ENCODE measurements at regions not wholly inside any gene's neighbourhood (a gene's known extent, or its start where the extent isn't known, plus 50 kb on each side); places are given as distances from the start of the nearest gene placed in this dataset.

DNA sequence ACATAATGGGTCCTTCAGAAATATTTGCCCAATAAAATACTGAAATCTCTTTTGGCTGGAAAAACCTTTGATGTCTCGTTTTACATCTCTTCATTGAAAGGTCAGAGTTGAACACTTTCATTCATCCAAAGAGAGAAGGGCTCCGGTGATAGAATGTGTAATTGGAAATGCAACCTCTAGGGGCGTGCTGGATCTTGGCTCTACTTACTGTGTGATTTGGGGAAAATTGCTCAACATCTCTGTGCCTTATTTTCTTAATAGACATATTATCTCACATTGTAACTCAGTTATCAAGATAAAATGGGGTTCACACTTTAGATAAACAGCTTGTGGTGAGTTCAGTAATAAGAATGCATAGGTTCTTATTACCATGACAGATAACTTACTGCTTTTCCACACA, 1444.1 kb downstream of the SLITRK5 start:
- Histone ChIP-seq H3K36me3 (no peaks in the 10 kb centered on the region), H3K4me3 (no peak overlapping the region), H3K4me1 (no peaks in the 10 kb centered on the region), H3K9me3 (no peaks in the 10 kb centered on the region), H3K27ac (no peak overlapping the region), H3K27me3 (no peaks in the 10 kb centered on the region)
- TF ChIP-seq POLR2A (IDR thresholded peaks at IDR 0.05): no peak
- TF ChIP-seq CTCF (IDR thresholded peaks at IDR 0.05): no peak
- TF ChIP-seq POLR2AphosphoS5 (IDR thresholded peaks at IDR 0.05): no peak
- TF ChIP-seq EP300 (IDR thresholded peaks at IDR 0.05): no peak
- 71 to 85% methylated on average over 3 of the region's 3 CpGs for WGBS, 2 donors (ENCODE audit: low coverage in 1 of 2)
- no peak for ATAC-seq

DNA sequence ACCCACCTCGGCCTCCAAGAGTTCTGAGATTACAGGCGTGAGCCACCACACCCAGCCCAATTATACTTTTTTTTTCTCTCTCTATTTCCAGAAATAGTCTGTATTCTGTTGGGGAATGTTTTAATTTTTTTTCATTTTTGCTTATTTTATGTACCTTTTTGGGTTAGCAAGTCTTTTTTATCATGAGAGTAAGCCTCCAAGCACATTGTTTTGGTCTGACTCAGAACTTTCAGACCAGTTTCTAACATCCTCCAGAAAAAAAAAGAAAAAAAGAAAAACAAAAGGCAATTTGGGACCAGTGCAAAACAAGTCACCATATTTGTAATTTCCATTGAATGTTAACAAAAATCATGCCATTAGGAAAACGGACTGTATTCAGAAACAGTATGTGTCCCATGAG, 1465.5 kb downstream of the SLITRK5 start:
- Histone ChIP-seq H3K27me3 (no peaks in the 10 kb centered on the region), H3K27ac (no peak overlapping the region), H3K4me1 (no peaks in the 10 kb centered on the region), H3K36me3 (no peaks in the 10 kb centered on the region), H3K4me3 (no peak overlapping the region), H3K9me3 (no peaks in the 10 kb centered on the region)
- TF ChIP-seq EP300 (IDR thresholded peaks at IDR 0.05) (no peak), POLR2A (IDR thresholded peaks at IDR 0.05) (no peak), POLR2AphosphoS5 (IDR thresholded peaks at IDR 0.05) (no peak), CTCF (IDR thresholded peaks at IDR 0.05) (no peak)
- ATAC-seq: no peak
- 59 to 67% methylated on average over 3 of the region's 3 CpGs for WGBS, 2 donors (ENCODE audit: low coverage in 1 of 2)

GRCh38 chr13:89150362-89150761, 1479.2 kb downstream of the SLITRK5 start:
- Histone ChIP-seq H3K9me3 (peaks cover 0 to 5% (median 0%) of the 10 kb centered on the region in 3 donors), H3K27ac (no peak overlapping the region), H3K4me3 (no peak overlapping the region), H3K27me3 (no peaks in the 10 kb centered on the region), H3K4me1 (no peaks in the 10 kb centered on the region), H3K36me3 (no peaks in the 10 kb centered on the region)
- no peak for ATAC-seq
- no peak for TF ChIP-seq POLR2A (IDR thresholded peaks at IDR 0.05)
- no peak for TF ChIP-seq POLR2AphosphoS5 (IDR thresholded peaks at IDR 0.05)
- TF ChIP-seq CTCF (IDR thresholded peaks at IDR 0.05): no peak
- no peak for TF ChIP-seq EP300 (IDR thresholded peaks at IDR 0.05)

- no peaks in the 10 kb centered on the region for H3K27me3 ChIP-seq
- H3K27ac ChIP-seq: no peak overlapping the region
- TF ChIP-seq POLR2A (IDR thresholded peaks at IDR 0.05): no peak
- TF ChIP-seq POLR2AphosphoS5 (IDR thresholded peaks at IDR 0.05): no peak
- no peak for TF ChIP-seq EP300 (IDR thresholded peaks at IDR 0.05)
- TF ChIP-seq CTCF (IDR thresholded peaks at IDR 0.05): no peak
- WGBS, 2 donors (ENCODE audit: low coverage in 1 of 2): 83 to 85% methylated on average over 1 to 5 of the region's 5 CpGs
- H3K4me1 ChIP-seq: no peaks in the 10 kb centered on the region
- H3K9me3 ChIP-seq: peaks cover 0 to 5% (median 0%) of the 10 kb centered on the region in 3 donors
- ATAC-seq: no peak
- H3K4me3 ChIP-seq: no peak overlapping the region
- H3K36me3 ChIP-seq: no peaks in the 10 kb centered on the region
Observed at GRCh38 chr13:89153941-89154340, 1482.8 kb downstream of the SLITRK5 start.

DNA sequence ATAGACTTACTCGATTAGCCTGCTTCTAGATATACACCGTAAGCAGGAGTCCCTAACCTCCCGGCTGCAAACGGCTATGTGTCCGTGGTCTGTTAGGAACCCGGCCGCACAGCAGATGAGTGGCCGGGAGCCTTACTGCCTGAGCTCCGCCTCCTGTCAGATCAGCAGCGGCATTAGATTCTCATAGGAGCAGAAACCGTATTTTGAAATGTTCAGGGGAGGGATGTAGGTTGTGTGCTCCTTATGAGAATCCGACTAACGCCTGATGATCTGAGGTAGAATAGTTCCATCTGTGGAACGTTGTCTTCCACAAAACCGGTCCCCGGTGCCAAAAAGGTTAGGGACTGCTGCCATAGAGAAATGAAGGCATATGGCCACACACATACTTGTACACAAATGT, 1491.9 kb downstream of the SLITRK5 start:
- Histone ChIP-seq H3K27ac (no peak overlapping the region), H3K36me3 (no peaks in the 10 kb centered on the region), H3K27me3 (no peaks in the 10 kb centered on the region), H3K9me3 (no peaks in the 10 kb centered on the region), H3K4me3 (no peak overlapping the region), H3K4me1 (no peaks in the 10 kb centered on the region)
- TF ChIP-seq CTCF (IDR thresholded peaks at IDR 0.05) (no peak), EP300 (IDR thresholded peaks at IDR 0.05) (no peak), POLR2A (IDR thresholded peaks at IDR 0.05) (no peak), POLR2AphosphoS5 (IDR thresholded peaks at IDR 0.05) (no peak)
- 76 to 84% methylated on average over 2 to 11 of the region's 16 CpGs for WGBS, 2 donors (ENCODE audit: low coverage in 1 of 2)
- ATAC-seq: no peak

Data from gastroesophageal sphincter (tissue), 4 donors.